H1 (cell line): ENCODE measurements at regions not wholly inside any gene's neighbourhood (a gene's known extent, or its start where the extent isn't known, plus 50 kb on each side); places are given as distances from the start of the nearest gene placed in this dataset.

ENCODE experiments used
- BCL11A ChIP-seq, 2 experiments: IDR thresholded peaks; one replicate each; pipeline ENCODE4 v1.6.1; 2011; ENCODE audit warnings: low read depth in 2 of 2, low read length in 2 of 2, mild to moderate bottlenecking in 2 of 2
- CHD1 ChIP-seq: IDR thresholded peaks from 2 replicates; pipeline ENCODE4 v1.6.1; 2012; ENCODE audit warnings: low read depth, low read length, improper control_type of control experiment
- CREB1 ChIP-seq: IDR thresholded peaks from 2 replicates; pipeline ENCODE4 v1.6.1; 2012; ENCODE audit warnings: inconsistent platforms
- CTCF ChIP-seq, 3 experiments: IDR thresholded peaks; 1 replicate in 2 of 3; 2 replicates in 1 of 3; pipeline versions ENCODE4 v1.5.1 to v1.6.1; 2011; ENCODE audit warnings: low read length in 3 of 3, mild to moderate bottlenecking in 3 of 3, inconsistent platforms in 2 of 3, low read depth in 1 of 3, moderate library complexity in 1 of 3; ENCODE audit not compliant: insufficient read depth in 1 of 3; ENCODE audit errors: control extremely low read depth in 1 of 3
- GABPA ChIP-seq: IDR thresholded peaks from 2 replicates; pipeline ENCODE4 v1.6.1; 2011; ENCODE audit warnings: mild to moderate bottlenecking, low read length, moderate library complexity, borderline replicate concordance; ENCODE audit not compliant: insufficient read depth
- HDAC6 ChIP-seq: IDR thresholded peaks from one replicate; pipeline ENCODE4 v1.7.1; 2012; ENCODE audit warnings: low read depth, mild to moderate bottlenecking, inconsistent platforms, low read length, moderate library complexity
- KDM1A ChIP-seq: fragments of 200-600, 300-600 bp; sonication (generic); IDR thresholded peaks from 2 replicates; pipeline ENCODE4 v1.7.1; 2016; ENCODE audit warnings: mild to moderate bottlenecking, low read length, borderline replicate concordance
- PHF8 ChIP-seq: fragments of 200-600 bp; sonication (generic); conservative IDR thresholded peaks from 2 replicates; pipeline ENCODE4 v1.7.1; 2012; ENCODE audit warnings: low read depth, mild to moderate bottlenecking, inconsistent platforms, low read length, moderate library complexity
- POLR2A ChIP-seq, 2 experiments: IDR thresholded peaks; 1 replicate in 1 of 2; 2 replicates in 1 of 2; pipeline ENCODE4 v1.6.1; 2011; ENCODE audit warnings: low read depth in 2 of 2, low read length in 2 of 2, mild to moderate bottlenecking in 2 of 2; ENCODE audit errors: control extremely low read depth in 1 of 2
- USF2 ChIP-seq: IDR thresholded peaks from 2 replicates; pipeline ENCODE4 v1.6.1; 2011; ENCODE audit warnings: low read length, improper control_type of control experiment
- ZNF274 ChIP-seq: IDR thresholded peaks from 2 replicates; pipeline ENCODE4 v1.7.0; 2012; ENCODE audit warnings: low read length, borderline replicate concordance; ENCODE audit errors: extremely low read depth

- TF ChIP-seq PHF8 (no peak), ZNF274 (no peak), CTCF (IDR thresholded peaks at IDR 0.05; ENCODE audit: control extremely low read depth in 1 of 3, insufficient read depth in 1 of 3, low read depth in 1 of 3, low read length in 3 of 3) (no peak), BCL11A (IDR thresholded peaks at IDR 0.05; ENCODE audit: low read depth in 2 of 2, low read length in 2 of 2) (no peak), CHD1 (no peak), CREB1 (no peak), USF2 (no peak), POLR2A (IDR thresholded peaks at IDR 0.05; ENCODE audit: control extremely low read depth in 1 of 2, low read depth in 2 of 2, low read length in 2 of 2) (no peak), KDM1A (no peak), GABPA (no peak), HDAC6 (no peak)
These were observed 62.6 kb upstream of the TMEM244 start for GRCh38 chr6:129923530-129924250.
